Endothelial cell (in vitro differentiated cells): ENCODE measurements at regions not wholly inside any gene's neighbourhood (a gene's known extent, or its start where the extent isn't known, plus 50 kb on each side); places are given as distances from the start of the nearest gene placed in this dataset.

Experiments used
- DNase-seq: peaks from one replicate; pipeline ENCODE4 v3.0.0; 2021; ENCODE audit warnings: low spot score
- H3K27ac Mint-ChIP-seq: one replicate; pipeline ENCODE4 v1.8.0; 2021; ENCODE audit warnings: mixed read lengths, inconsistent platforms; ENCODE audit not compliant: unreplicated experiment
- H3K27me3 Mint-ChIP-seq: one replicate; pipeline ENCODE4 v1.8.0; 2021; ENCODE audit warnings: mild to moderate bottlenecking, moderate library complexity, mixed read lengths, inconsistent platforms; ENCODE audit not compliant: unreplicated experiment
- H3K36me3 Mint-ChIP-seq: one replicate; pipeline ENCODE4 v1.8.0; 2021; ENCODE audit warnings: mild to moderate bottlenecking, low read depth, mixed read lengths, inconsistent platforms; ENCODE audit not compliant: unreplicated experiment
- H3K4me1 Mint-ChIP-seq: one replicate; pipeline ENCODE4 v1.8.0; 2021; ENCODE audit warnings: mild to moderate bottlenecking, mixed read lengths, inconsistent platforms; ENCODE audit not compliant: unreplicated experiment
- H3K4me3 Mint-ChIP-seq: one replicate; pipeline ENCODE4 v1.8.0; 2021; ENCODE audit warnings: mild to moderate bottlenecking, mixed read lengths, inconsistent platforms; ENCODE audit not compliant: unreplicated experiment
- H3K9me3 Mint-ChIP-seq: one replicate; pipeline ENCODE4 v1.8.0; 2021; ENCODE audit warnings: mixed read lengths, inconsistent platforms; ENCODE audit not compliant: unreplicated experiment
- TF ChIP-seq, protein P1 (sequence below): fragments of 200-600 bp; sonication (generic); IDR thresholded peaks from one replicate; pipeline ENCODE4 v1.5.0; 2021; ENCODE audit warnings: antibody characterized with exemption; ENCODE audit not compliant: unreplicated experiment

- Mint-ChIP-seq H3K4me1 (peaks cover 5% of the 10 kb centered on the region), H3K27ac (no peak overlapping the region), H3K4me3 (no peak overlapping the region), H3K36me3 (no peaks in the 10 kb centered on the region), H3K27me3 (peaks cover 2% of the 10 kb centered on the region), H3K9me3 (no peaks in the 10 kb centered on the region)
- TF ChIP-seq, protein P1, sequence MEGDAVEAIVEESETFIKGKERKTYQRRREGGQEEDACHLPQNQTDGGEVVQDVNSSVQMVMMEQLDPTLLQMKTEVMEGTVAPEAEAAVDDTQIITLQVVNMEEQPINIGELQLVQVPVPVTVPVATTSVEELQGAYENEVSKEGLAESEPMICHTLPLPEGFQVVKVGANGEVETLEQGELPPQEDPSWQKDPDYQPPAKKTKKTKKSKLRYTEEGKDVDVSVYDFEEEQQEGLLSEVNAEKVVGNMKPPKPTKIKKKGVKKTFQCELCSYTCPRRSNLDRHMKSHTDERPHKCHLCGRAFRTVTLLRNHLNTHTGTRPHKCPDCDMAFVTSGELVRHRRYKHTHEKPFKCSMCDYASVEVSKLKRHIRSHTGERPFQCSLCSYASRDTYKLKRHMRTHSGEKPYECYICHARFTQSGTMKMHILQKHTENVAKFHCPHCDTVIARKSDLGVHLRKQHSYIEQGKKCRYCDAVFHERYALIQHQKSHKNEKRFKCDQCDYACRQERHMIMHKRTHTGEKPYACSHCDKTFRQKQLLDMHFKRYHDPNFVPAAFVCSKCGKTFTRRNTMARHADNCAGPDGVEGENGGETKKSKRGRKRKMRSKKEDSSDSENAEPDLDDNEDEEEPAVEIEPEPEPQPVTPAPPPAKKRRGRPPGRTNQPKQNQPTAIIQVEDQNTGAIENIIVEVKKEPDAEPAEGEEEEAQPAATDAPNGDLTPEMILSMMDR = no peak
- no peak for DNase-seq
Measured at GRCh38 chr2:180707175-180707883, 273.1 kb upstream of the UBE2E3 start.

GRCh38 chr2:180706694-180707093 is 273.7 kb upstream of the UBE2E3 start:
- H3K36me3 Mint-ChIP-seq = no peaks in the 10 kb centered on the region
- DNase-seq = no peak

GRCh38 chr2:180705551-180705950 is 274.9 kb upstream of the UBE2E3 start:
- no peak overlapping the region for H3K27ac Mint-ChIP-seq
- H3K9me3 Mint-ChIP-seq = no peaks in the 10 kb centered on the region
- DNase-seq = no peak

More at GRCh38 chr2:180706694-180707093, 273.7 kb upstream of the UBE2E3 start:
- Mint-ChIP-seq H3K4me1 (peaks cover 5% of the 10 kb centered on the region), H3K27ac (no peak overlapping the region), H3K9me3 (no peaks in the 10 kb centered on the region), H3K27me3 (peaks cover 2% of the 10 kb centered on the region), H3K4me3 (no peak overlapping the region)
- TF ChIP-seq, protein P1 = no peak

GRCh38 chr2:180705122-180705521 is 275.3 kb upstream of the UBE2E3 start:
- Mint-ChIP-seq H3K27ac (no peak overlapping the region), H3K9me3 (no peaks in the 10 kb centered on the region), H3K27me3 (peaks cover 2% of the 10 kb centered on the region), H3K4me3 (no peak overlapping the region), H3K4me1 (peaks cover 5% of the 10 kb centered on the region), H3K36me3 (no peaks in the 10 kb centered on the region)
- TF ChIP-seq, protein P1 = no peak
- DNase-seq = no peak

More at GRCh38 chr2:180705551-180705950, 274.9 kb upstream of the UBE2E3 start:
- Mint-ChIP-seq H3K27me3 (peaks cover 2% of the 10 kb centered on the region), H3K36me3 (no peaks in the 10 kb centered on the region), H3K4me1 (peaks cover 5% of the 10 kb centered on the region), H3K4me3 (no peak overlapping the region)
- TF ChIP-seq, protein P1 = no peak

GRCh38 chr2:180699657-180700361 is 280.6 kb upstream of the UBE2E3 start:
- peaks cover 2% of the 10 kb centered on the region for H3K27me3 Mint-ChIP-seq
- H3K36me3 Mint-ChIP-seq = no peaks in the 10 kb centered on the region
- H3K27ac Mint-ChIP-seq = no peak overlapping the region
- no peaks in the 10 kb centered on the region for H3K9me3 Mint-ChIP-seq
- no peaks in the 10 kb centered on the region for H3K4me1 Mint-ChIP-seq
- TF ChIP-seq, protein P1 = no peak
- DNase-seq = no peak
- no peak overlapping the region for H3K4me3 Mint-ChIP-seq
